Mesodermal cell (in vitro differentiated cells): ENCODE measurements at regions not wholly inside any gene's neighbourhood (a gene's known extent, or its start where the extent isn't known, plus 50 kb on each side); places are given as distances from the start of the nearest gene placed in this dataset.
A peak's percentile ranks its signal among the peaks of the same experiment; 100 is the strongest.

Experiments used
- H3K27ac ChIP-seq: 2 replicates; pipeline ENCODE4 v1.7.0; 2013; ENCODE audit warnings: mild to moderate bottlenecking, low read depth, low read length, moderate library complexity; ENCODE audit not compliant: severe bottlenecking
- H3K36me3 ChIP-seq: 2 replicates; pipeline ENCODE4 v1.7.1; 2013; ENCODE audit warnings: mild to moderate bottlenecking, low read length, moderate library complexity; ENCODE audit not compliant: control insufficient read depth, insufficient read depth
- H3K4me1 ChIP-seq: one replicate; pipeline ENCODE4 v1.7.1; 2013; ENCODE audit warnings: mild to moderate bottlenecking, low read length; ENCODE audit not compliant: insufficient read depth, control insufficient read depth, poor library complexity, severe bottlenecking
- H3K4me3 ChIP-seq: 2 replicates; pipeline ENCODE4 v1.7.0; 2013; ENCODE audit warnings: low read length, control low read depth, mild to moderate bottlenecking; ENCODE audit not compliant: insufficient read depth, poor library complexity, severe bottlenecking; ENCODE audit errors: extremely low read depth
- H3K9me3 ChIP-seq: 2 replicates; pipeline ENCODE4 v1.7.1; 2013; ENCODE audit warnings: mild to moderate bottlenecking, low read length, moderate library complexity; ENCODE audit not compliant: control insufficient read depth
- WGBS, 2 experiments: methylation state at CpG; one replicate each; pipeline ENCODE4 v1.1.5; 2013; ENCODE audit warnings: missing lambda C conversion rate in 2 of 2; ENCODE audit not compliant: insufficient coverage in 2 of 2; 5-methylcytosine and 5-hydroxymethylcytosine counted together

- H3K36me3 ChIP-seq, result no peaks in the 10 kb centered on the region
- no peak overlapping the region for H3K4me3 ChIP-seq
- 100% methylated on average over 1 of the region's 7 CpGs; no CpG with 5 or more reads in 1 of the 2 experiments for WGBS, 2 experiments
- H3K27ac ChIP-seq, result peak overlapping the region; percentile 6
- no peaks in the 10 kb centered on the region for H3K9me3 ChIP-seq
- H3K4me1 ChIP-seq, result no peaks in the 10 kb centered on the region
Measured at GRCh38 chr10:36141856-36142560, 499.9 kb upstream of the FZD8 start.

GRCh38 chr10:36129051-36129450 lies 487.0 kb upstream of the FZD8 start:
- H3K27ac ChIP-seq, result no peak overlapping the region
- 100% methylated on average over 1 of the region's 4 CpGs for WGBS, 2 experiments
- H3K36me3 ChIP-seq, result no peaks in the 10 kb centered on the region
- H3K9me3 ChIP-seq, result no peaks in the 10 kb centered on the region
- H3K4me3 ChIP-seq, result no peak overlapping the region
- H3K4me1 ChIP-seq, result no peaks in the 10 kb centered on the region

GRCh38 chr10:36126076-36126475 lies 484.0 kb upstream of the FZD8 start:
- H3K9me3 ChIP-seq, result no peaks in the 10 kb centered on the region
- no peak overlapping the region for H3K4me3 ChIP-seq
- H3K4me1 ChIP-seq, result no peaks in the 10 kb centered on the region
- H3K36me3 ChIP-seq, result no peaks in the 10 kb centered on the region
- H3K27ac ChIP-seq, result no peak overlapping the region

GRCh38 chr10:36119455-36119854 lies 477.4 kb upstream of the FZD8 start:
- Histone ChIP-seq H3K4me1 (peaks cover 21% of the 10 kb centered on the region), H3K4me3 (no peak overlapping the region), H3K36me3 (no peaks in the 10 kb centered on the region), H3K27ac (no peak overlapping the region), H3K9me3 (no peaks in the 10 kb centered on the region)
- 84 to 100% methylated on average over 2 of the region's 5 CpGs for WGBS, 2 experiments

GRCh38 chr10:36118314-36118713 lies 476.2 kb upstream of the FZD8 start:
- no peaks in the 10 kb centered on the region for H3K9me3 ChIP-seq
- WGBS, 2 experiments, result 95 to 100% methylated on average over 3 of the region's 7 CpGs

GRCh38 chr10:36117890-36118289 lies 475.8 kb upstream of the FZD8 start:
- H3K27ac ChIP-seq, result no peak overlapping the region
- 79 to 100% methylated on average over 1 to 2 of the region's 4 CpGs for WGBS, 2 experiments
- H3K4me3 ChIP-seq, result no peak overlapping the region
- H3K36me3 ChIP-seq, result no peaks in the 10 kb centered on the region
- peaks cover 28% of the 10 kb centered on the region for H3K4me1 ChIP-seq
- no peaks in the 10 kb centered on the region for H3K9me3 ChIP-seq

More at GRCh38 chr10:36118314-36118713, 476.2 kb upstream of the FZD8 start:
- no peaks in the 10 kb centered on the region for H3K36me3 ChIP-seq
- H3K4me3 ChIP-seq, result no peak overlapping the region
- peaks cover 28% of the 10 kb centered on the region for H3K4me1 ChIP-seq
- H3K27ac ChIP-seq, result no peak overlapping the region

- no peak overlapping the region for H3K4me3 ChIP-seq
- H3K36me3 ChIP-seq, result no peaks in the 10 kb centered on the region
- peaks cover 28% of the 10 kb centered on the region for H3K4me1 ChIP-seq
- no peaks in the 10 kb centered on the region for H3K9me3 ChIP-seq
- H3K27ac ChIP-seq, result peak overlapping the region; percentile 65
- WGBS, 2 experiments, result 47% methylated on average over 4 of the region's 5 CpGs; no CpG with 5 or more reads in 1 of the 2 experiments
Measured at GRCh38 chr10:36117231-36117630, 475.1 kb upstream of the FZD8 start.

GRCh38 chr10:36116731-36117130 lies 474.6 kb upstream of the FZD8 start:
- Histone ChIP-seq H3K4me1 (peaks cover 28% of the 10 kb centered on the region), H3K4me3 (no peak overlapping the region), H3K36me3 (no peaks in the 10 kb centered on the region), H3K9me3 (no peaks in the 10 kb centered on the region), H3K27ac (peak overlapping the region; percentile 65)
- WGBS, 2 experiments, result 67 to 77% methylated on average over 1 to 6 of the region's 6 CpGs

- 80 to 100% methylated on average over 1 to 2 of the region's 2 CpGs for WGBS, 2 experiments
- no peaks in the 10 kb centered on the region for H3K36me3 ChIP-seq
- H3K27ac ChIP-seq, result peak overlapping the region; percentile 65
- peaks cover 28% of the 10 kb centered on the region for H3K4me1 ChIP-seq
- no peaks in the 10 kb centered on the region for H3K9me3 ChIP-seq
- no peak overlapping the region for H3K4me3 ChIP-seq
Measured at GRCh38 chr10:36116040-36116439, 473.9 kb upstream of the FZD8 start.

GRCh38 chr10:36115364-36115763 lies 473.3 kb upstream of the FZD8 start:
- H3K4me3 ChIP-seq, result no peak overlapping the region
- no peaks in the 10 kb centered on the region for H3K36me3 ChIP-seq
- peaks cover 28% of the 10 kb centered on the region for H3K4me1 ChIP-seq
- peak overlapping the region; percentile 57 for H3K27ac ChIP-seq
- no peaks in the 10 kb centered on the region for H3K9me3 ChIP-seq
- WGBS, 2 experiments, result no CpG with 5 or more reads among the region's 1 CpG

- Histone ChIP-seq H3K9me3 (no peaks in the 10 kb centered on the region), H3K36me3 (no peaks in the 10 kb centered on the region), H3K4me3 (no peak overlapping the region), H3K4me1 (peaks cover 28% of the 10 kb centered on the region), H3K27ac (peak overlapping the region; percentile 57)
- whole genome bisulfite sequencing, 2 experiments, result 40 to 60% methylated on average over 1 of the region's 1 CpG
Measured at GRCh38 chr10:36114913-36115312, 472.8 kb upstream of the FZD8 start.
